HG03280 (cell line): ENCODE measurements at regions not wholly inside any gene's neighbourhood (a gene's known extent, or its start where the extent isn't known, plus 50 kb on each side); places are given as distances from the start of the nearest gene placed in this dataset.
"Not testable (repeated sequence)": the region's sequence is repeated elsewhere in the genome, so short reads cannot be mapped to it uniquely, and the experiment has no call there.

Source experiments
- ATAC-seq: cut with Tn5 transposase; IDR thresholded peaks from one replicate; pipeline ENCODE4 v1.9.1; 2021; ENCODE audit warnings: mild to moderate bottlenecking, moderate library complexity; ENCODE audit not compliant: unreplicated experiment

GRCh38 chrX:75873993-75874392 lies 88.9 kb upstream of the MAGEE2 start:
- no peak for ATAC-seq

- ATAC-seq, result no peak
Observed at GRCh38 chrX:75883446-75883845, 98.4 kb upstream of the MAGEE2 start.

- no peak for ATAC-seq
Observed at GRCh38 chrX:75887833-75888232, 102.8 kb upstream of the MAGEE2 start.

- no peak for ATAC-seq
Observed at GRCh38 chrX:75892749-75893148, 107.7 kb upstream of the MAGEE2 start.

- ATAC-seq, result no peak
Observed at GRCh38 chrX:75893281-75893680, 108.2 kb upstream of the MAGEE2 start.

- ATAC-seq, result no peak
Observed at GRCh38 chrX:75911716-75912115, 126.7 kb upstream of the MAGEE2 start.

GRCh38 chrX:75957107-75957610 lies 172.1 kb upstream of the MAGEE2 start:
- no peak for ATAC-seq

GRCh38 chrX:75961321-75961720 lies 176.3 kb upstream of the MAGEE2 start:
- not testable (repeated sequence) for ATAC-seq

GRCh38 chrX:75963774-75964173 lies 178.7 kb upstream of the MAGEE2 start:
- ATAC-seq, result no peak

GRCh38 chrX:75968293-75968692 lies 183.2 kb upstream of the MAGEE2 start:
- no peak for ATAC-seq

GRCh38 chrX:75986976-75987375 lies 185.9 kb upstream of the PBDC1 start:
- no peak for ATAC-seq

GRCh38 chrX:75989806-75990590 lies 182.9 kb upstream of the PBDC1 start:
- peak; percentile 71 for ATAC-seq

GRCh38 chrX:75997692-75998091 lies 175.2 kb upstream of the PBDC1 start:
- no peak for ATAC-seq

- ATAC-seq, result no peak
Observed at GRCh38 chrX:76014321-76014720, 158.5 kb upstream of the PBDC1 start.

- no peak for ATAC-seq
Observed at GRCh38 chrX:76026292-76026691, 146.6 kb upstream of the PBDC1 start.

- ATAC-seq, result no peak
Observed at GRCh38 chrX:76026751-76027150, 146.1 kb upstream of the PBDC1 start.

- no peak for ATAC-seq
Observed at GRCh38 chrX:76029385-76029784, 143.5 kb upstream of the PBDC1 start.

- peak; percentile 45 for ATAC-seq
Observed at GRCh38 chrX:76064825-76065224, 108.0 kb upstream of the PBDC1 start.

GRCh38 chrX:76076124-76076523 lies 96.7 kb upstream of the PBDC1 start:
- no peak for ATAC-seq

GRCh38 chrX:76109654-76110053 lies 63.2 kb upstream of the PBDC1 start:
- no peak for ATAC-seq
